ENCODE measurements at regions not wholly inside any gene's neighbourhood (a gene's known extent, or its start where the extent isn't known, plus 50 kb on each side); places are given as distances from the start of the nearest gene placed in this dataset.

- no peak for TF ChIP-seq CTCF (conservative IDR thresholded peaks at IDR 0.05 in 1 of 2, IDR thresholded peaks at IDR 0.05 in 1 of 2; ENCODE audit: low read depth in 1 of 2, low read length in 2 of 2)
- TF ChIP-seq EZH2 (IDR thresholded peaks at IDR 0.05; ENCODE audit: low read length, missing control alignments), result no peak
These were observed 113.6 kb upstream of the TEX13C start for GRCh38 chrX:125205918-125206665.

Measured in fibroblast of lung (primary cell).